Bone marrow (tissue), 2 donors: ENCODE measurements at regions not wholly inside any gene's neighbourhood (a gene's known extent, or its start where the extent isn't known, plus 50 kb on each side); places are given as distances from the start of the nearest gene placed in this dataset.

Source experiments
- DNase-seq, 2 donors: peaks; one replicate each; lab custom pipeline; 2025; lab: John Stamatoyannopoulos, UW

DNA sequence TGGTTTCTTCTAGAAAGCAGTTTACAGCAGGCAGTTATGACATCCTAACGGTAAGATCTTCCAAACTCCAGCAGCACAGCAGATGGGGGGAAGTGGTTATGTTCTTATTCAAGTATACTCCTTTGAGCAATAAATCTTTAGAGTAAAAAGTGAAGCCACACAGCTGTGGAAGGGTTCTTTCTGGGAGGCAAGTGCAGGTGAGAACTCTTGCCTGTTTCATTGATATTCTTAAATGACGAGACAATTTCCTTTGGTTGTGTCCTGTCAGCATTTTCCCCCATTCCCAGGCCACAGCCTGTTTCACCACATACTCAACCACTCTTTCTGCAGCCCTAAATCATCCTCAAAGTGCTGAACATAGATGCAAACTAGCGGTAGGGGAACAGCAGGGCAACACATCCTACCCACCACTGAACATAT, 207.3 kb upstream of the MTNR1B start:
- peak in 1 of 2 donors; percentile 51 for DNase-seq

DNA sequence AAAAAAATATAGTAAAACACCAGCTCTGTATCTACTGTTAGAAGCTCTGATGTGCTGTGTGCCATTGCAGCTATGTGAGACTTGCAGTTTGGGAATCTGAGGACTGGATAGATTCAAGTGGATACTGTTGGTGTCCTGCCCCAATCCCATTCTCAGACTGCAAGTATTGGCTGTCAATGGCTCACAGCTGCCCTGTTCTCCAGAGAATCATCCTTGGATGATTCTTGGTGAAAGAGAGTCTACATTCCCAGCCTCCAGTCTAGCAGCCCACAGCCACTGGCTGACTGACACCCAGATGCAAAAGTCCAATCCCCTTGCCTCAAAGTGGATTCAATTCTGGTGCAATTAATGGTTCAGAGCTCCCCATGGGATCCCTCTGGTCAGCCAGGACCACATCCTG, 206.1 kb upstream of the MTNR1B start:
- no peak for DNase-seq

DNA sequence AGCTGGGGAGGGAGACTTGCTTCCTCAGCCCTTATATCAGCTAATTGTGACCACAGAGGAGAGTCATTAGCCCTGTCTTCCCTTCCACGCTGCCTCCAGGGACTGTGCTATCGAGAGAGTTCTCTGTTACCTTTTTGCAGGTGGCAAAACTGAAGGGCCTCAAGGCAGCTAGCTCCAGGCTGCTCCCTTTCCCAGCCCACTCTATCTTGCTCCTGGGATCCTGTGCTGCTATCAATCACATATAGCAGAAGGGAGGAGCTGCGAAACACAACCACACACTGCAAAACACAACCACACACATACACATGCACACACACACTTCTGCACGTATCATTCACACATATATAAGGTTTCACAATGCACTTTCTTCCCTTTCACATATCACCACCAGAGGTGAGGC, 205.3 kb upstream of the MTNR1B start:
- DNase-seq, result no peak

DNA sequence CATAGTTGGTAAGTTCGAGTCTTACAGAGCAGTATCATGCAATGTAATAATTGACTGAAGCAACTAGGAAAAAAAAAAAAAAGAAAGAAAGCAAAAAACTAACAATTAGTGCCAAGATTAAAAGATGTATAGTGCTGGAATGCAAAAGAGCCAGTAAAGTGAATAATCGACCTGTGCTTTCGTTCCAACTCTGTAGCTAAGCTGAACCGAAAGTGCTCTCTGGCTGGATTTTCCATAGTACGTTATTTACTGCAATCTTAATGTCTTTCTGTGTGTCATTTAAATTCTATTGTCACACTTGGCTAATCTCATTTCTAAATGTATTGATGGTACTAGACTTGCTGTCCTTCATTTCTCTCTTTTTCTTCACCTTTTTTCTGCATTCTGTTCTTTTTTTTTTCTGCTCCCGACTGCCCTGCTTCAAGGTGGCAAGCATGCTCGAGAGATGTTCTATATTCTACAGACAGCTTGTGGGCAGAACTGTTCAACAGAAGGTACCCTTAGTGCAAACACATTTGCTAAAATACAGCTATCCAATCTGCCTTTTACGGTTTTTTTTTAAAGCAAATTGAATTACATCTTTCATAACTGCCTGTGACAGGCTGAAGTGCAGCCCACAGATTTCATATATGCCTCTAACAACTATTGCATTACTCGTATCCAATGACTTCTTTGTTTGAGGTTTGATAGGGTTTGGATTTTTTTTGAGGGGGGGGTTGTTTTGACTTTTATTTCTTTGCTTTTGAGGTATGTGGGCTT, 204.2 kb upstream of the MTNR1B start:
- DNase-seq, result no peak

DNA sequence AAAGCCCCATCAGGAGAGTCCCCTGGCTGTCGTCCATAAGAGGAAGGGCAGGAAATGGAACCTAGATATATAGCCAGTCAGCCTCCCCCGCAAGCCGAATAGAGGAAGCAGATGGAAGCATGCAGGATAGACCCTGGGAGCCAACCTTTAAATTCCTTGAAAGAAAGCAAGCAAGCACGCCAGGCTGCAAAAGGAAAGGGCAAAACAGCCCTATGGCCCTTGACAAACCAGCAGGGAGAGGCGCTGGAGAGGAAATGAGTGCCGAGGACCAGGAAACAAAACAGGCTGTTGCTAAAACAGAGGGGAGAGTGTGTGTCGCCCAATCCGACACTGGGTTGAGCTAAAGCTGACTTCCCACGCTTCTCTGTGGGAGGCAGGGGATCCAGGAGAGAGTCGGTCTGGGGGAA, 203.5 kb upstream of the MTNR1B start:
- peak in 1 of 2 donors; percentile 82 for DNase-seq

DNA sequence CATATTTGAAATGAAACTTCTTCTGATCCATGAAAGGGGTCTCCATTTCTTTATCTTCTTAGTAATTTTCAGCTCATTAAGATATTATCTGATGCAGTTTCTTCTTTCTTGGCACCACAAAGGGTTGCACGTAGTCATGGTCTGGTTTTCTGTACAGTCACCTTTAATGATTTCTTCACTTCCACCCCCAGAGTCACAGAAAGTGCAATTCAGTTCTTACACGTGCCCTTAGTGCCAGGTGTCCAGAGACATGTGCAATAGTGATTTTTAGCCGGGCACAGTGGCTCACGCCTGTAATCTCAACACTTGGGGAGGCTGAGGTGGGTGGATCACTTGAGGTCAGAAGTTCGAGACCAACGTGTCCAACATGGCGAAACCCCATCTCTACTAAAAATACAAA, 202.8 kb upstream of the MTNR1B start:
- DNase-seq, result peak in 1 of 2 donors; percentile 22

DNA sequence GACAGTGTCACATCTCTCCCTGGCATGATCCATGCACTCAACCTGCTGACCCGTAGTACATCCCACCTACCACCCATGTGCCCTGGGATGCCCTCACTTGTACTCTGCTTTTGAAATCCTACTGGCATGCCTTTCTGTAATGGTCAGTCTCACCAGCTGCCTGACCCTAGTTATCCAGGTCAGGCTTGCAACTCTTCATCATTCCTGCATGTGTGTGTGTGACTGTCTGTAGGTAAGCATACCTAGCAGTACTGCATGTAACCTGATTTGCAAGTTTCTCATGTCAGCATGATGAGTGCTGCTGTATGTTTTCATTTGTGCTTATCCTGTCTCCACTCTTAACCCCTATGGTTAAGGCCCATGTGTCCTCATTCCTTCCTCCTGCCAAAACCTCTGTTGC, 202.0 kb upstream of the MTNR1B start:
- DNase-seq, result no peak

DNA sequence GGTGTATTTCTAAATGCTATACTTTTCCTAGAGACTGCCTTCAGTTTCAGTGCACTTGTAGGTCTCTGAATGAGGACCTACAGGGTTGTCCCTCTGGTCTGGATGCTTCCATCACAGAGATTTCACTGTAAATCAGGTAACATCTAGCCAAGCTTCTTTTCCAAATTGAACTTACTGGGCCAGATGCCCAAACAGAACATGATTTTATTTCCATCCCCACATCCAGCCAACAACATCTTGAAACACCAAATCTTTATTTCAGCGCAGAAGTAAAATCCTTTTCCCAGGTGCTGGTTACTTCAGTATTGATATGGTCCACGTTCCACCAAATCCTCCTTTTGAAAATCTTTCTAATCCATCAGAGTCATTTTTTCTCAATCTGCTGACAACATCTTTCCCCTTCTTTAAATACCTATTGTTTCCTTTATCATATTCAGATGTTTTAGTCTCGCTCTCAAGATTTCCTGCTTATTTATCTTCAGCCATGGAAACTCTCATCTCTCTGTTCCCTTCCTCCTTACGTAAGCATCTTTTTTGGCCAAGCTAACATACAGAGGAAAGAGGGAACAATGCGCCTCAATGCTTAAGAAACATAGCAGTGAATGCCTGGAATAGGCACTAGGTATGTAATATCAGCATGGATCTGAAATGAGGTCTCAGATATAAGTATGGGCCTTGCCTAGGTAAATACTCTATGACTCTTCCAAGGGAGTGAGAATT, 201.2 kb upstream of the MTNR1B start:
- no peak for DNase-seq

DNA sequence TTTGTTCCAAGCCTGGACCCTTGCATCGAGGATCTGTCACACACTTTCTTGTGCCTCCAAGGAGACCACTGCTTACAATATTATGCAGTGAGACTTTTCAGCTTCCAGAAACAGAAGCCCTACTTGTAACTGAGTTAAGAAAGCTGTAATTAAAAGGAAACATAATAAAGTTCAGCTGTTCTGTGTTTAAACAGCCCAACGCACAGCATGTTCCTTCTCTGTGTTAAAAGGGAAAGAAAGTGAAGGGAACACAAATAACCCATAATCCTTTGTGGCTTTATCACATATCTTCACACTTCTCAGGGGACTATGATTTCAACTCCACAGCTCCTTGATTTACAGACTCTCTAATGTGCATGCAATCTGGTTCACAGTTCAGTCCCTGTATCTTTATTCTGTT, 200.3 kb upstream of the MTNR1B start:
- DNase-seq, result no peak

DNA sequence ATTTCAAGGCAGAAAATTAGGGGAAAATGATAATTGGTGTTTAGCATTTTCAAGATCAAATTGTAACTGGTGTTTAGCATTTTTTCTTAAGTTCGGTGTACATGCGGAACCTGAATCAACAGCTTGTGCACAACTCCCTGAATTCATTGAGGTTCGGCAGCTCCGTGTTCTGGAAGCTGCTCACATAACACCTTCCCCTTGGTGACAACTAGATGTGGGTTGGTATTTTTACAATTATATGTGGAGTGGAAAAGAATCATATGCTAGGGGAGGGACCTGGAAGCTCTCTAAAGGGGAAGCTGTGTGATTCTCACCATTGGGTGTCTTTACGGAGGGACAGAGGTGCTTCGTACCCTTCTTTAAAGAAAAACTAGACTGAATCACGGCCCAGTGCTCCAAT, 199.0 kb upstream of the MTNR1B start:
- DNase-seq, result no peak

DNA sequence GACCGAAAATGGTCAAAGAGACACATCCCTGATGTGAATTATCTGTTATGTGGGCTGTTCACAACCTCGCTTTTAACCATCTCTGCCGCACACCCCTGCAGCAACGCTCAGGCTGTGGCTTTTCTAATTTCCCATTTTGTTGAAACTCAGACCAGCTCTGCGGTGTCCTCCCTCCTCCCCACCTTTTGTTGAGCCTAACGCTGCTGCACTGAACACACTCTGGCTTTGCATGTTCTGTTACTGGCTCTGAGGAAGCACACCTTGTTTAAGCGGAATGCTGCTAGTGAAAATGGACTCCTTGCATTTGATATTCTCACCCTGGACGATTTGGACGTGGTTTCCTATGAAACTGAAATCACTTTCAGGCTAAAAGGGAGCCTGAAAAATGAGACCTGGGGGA, 198.5 kb upstream of the MTNR1B start:
- DNase-seq, result no peak

DNA sequence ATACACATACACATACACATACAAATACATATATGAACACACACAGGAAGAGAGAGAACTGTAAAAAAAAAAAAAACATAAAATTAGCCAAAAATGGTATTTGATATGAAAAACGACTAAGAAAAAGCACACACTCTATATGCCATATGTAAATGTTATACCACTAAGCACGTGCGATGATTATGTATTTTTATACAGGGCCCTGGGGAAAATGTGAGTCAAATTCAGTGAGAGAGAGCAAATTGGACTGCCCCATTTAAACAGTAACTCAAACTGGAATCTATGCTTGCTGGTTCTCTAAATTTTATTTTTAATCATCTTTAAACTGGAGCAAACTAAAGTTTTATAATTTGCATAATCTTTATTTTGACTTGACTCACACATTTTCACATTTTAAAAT, 197.8 kb upstream of the MTNR1B start:
- no peak for DNase-seq

DNA sequence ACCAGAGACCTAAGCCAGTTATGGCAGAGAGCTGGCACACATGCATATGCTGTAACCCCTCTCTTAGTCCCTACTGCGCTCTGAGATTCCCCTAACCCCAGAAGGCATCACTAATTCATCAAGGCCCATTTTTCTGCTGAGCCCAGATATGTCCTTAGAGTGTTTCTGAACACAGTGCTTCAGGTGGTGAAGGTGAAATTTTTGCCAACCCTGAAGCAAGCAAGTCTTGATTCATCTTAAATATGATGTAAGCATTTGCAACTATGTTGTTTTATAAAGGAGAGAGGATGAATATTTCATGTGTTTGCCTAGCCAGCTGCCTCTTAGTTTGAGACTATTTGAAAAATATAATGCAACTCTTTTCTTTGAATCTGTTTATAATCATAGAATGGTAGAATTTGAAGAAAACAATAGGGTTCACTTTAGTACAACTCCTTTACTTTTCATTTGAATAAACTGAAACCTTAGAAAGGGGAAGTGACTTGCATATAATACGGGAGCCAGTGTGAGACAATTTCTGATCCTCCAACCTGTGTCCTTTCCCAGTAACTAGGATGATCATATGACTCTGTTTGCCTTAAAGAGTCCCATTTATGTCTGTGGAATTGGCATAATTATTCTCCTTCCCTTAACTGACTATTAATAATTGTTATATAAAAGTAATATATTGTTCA, 194.3 kb upstream of the MTNR1B start:
- no peak for DNase-seq

DNA sequence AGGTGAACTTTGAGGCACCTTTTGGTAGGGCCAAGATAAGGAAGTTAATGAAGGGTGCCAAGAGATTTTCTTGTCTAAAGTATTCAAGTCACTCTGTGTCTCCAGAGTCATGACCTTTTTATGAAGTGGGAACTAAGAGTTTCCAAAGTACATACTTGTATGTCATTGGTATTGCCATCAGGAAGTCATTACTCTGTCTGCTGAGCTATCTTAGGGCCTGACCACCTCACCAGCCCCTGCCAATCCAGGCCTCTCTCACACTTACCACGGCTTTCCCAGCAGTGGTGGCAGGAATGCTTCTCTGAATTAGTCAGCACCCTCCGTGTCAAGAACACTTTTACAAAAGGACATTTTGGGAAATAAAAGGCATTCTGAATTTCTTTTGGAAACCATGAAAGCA, 192.8 kb upstream of the MTNR1B start:
- no peak for DNase-seq

DNA sequence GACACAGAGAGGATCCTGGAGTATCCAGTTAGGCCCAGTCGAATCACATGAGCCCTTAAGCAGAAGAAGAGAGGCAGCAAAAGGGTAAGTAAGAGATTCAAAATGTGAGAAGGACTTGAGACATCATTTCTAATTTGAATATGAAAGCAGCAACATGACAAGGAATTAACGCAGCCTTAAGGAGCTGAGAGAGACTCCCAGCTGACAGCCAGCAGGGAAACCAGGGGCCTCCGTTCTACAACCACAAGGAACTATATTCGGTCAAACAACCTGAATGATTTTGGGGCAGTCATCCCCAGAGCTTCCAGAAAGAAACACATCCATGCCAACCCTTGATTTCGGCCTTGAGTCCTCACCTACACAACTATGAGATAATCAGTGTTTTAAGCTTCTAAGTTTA, 189.7 kb upstream of the MTNR1B start:
- no peak for DNase-seq

DNA sequence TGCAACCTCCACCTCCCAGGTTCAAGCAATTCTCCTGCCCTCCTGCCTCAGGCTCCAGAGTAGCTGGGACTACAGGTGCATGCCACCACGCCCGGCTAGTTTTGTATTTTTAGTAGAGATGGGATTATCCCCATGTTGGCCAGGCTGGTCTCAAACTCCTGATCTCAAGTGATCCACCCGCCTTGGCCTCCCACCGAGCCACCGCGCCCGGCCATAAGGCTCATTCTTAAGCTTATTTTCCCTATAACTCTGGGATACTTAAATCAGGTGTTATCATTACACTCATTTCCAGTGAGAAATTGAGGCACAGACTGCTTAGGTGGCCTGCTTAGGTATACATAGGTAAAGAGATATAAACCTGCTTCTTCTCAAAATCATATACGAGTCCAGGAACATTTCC, 188.3 kb upstream of the MTNR1B start:
- no peak for DNase-seq

DNA sequence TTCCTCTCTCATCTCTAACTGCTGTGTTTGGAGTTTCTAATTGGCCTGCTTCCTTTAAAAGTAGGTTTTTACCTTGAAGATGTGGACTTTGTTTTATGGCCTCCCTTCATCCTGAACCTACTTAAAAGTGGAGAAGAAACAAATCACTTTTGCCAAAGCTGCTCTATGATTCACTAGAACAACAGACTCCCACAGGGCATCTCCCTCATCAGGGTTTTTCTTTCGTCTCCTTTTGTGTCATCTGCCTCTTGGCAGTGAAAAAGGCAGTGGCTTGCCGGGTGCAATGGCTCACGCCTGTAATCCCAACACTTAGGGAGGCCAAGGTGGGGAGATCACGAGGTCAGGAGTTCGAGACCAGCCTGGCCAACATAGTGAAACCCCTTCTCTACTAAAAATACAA, 186.6 kb upstream of the MTNR1B start:
- DNase-seq, result no peak

DNA sequence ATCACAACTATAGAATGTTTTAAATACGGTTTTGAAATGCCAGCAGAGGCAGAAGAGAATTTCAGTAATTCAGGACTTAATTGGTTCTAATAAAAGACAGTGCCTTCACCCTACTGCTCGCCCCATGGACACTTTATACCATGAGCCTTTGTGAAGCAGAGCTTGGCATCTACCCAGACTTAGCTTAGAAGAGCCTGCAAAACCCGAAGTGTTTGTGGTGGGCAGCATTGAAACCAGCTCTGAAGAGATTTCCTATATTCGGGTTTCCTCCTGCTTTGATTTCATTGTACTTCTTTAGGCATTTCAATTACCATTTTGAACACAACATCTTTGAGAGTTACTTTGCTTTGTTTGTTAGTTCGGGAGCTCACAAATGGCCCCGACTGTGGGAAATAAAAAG, 185.1 kb upstream of the MTNR1B start:
- no peak for DNase-seq

DNA sequence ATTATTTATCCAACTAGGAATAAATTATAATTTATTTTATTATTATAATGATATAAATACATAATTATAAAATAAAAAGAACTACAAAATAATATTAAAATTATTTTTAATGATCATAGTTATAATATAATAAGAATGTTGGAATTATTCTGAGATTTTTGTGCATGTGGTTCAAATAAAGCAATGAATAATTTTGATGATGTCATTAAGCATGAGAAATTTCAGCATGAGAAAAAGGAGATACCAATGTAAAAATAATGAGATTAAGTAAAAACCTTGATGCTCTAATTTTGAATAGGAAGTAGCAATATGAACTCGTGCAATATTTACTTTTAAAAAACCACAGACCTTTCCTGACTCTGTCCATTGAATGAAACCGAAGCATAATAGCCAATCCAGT, 181.8 kb upstream of the MTNR1B start:
- no peak for DNase-seq

DNA sequence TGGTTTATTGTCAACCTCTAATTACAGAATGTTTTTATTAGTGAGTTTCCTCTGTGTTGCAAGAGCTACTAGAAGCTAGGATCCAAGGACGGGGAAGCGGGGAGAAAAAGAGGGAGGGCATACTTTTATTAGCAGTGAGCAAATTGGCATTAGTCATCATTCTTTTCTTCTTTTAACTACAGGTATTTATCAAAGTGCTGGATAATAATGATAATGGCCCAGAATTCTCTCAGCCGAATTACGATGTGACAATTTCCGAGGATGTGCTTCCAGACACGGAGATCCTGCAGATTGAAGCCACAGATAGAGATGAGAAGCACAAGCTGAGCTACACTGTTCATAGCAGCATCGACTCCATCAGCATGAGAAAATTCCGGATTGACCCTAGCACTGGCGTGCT, 179.7 kb upstream of the MTNR1B start:
- no peak for DNase-seq

DNA sequence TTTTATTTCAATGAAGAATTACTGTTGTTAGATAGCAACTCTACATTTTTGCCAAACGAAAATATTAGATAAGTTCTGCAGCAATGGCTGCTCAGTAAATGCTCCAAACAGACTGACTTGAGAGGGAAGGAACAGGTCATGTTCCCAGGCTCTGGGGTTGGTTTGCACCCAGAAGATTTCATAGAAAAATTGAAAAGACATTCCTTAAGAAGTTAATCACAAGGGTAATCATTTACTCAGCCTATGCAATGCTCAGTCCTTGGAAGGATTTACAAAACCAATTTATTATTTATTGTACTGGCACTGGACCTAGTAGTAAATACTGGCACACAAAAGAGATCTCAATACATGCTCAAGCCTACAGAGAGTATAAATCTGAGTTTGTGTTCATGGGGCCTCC, 179.1 kb upstream of the MTNR1B start:
- DNase-seq, result no peak

DNA sequence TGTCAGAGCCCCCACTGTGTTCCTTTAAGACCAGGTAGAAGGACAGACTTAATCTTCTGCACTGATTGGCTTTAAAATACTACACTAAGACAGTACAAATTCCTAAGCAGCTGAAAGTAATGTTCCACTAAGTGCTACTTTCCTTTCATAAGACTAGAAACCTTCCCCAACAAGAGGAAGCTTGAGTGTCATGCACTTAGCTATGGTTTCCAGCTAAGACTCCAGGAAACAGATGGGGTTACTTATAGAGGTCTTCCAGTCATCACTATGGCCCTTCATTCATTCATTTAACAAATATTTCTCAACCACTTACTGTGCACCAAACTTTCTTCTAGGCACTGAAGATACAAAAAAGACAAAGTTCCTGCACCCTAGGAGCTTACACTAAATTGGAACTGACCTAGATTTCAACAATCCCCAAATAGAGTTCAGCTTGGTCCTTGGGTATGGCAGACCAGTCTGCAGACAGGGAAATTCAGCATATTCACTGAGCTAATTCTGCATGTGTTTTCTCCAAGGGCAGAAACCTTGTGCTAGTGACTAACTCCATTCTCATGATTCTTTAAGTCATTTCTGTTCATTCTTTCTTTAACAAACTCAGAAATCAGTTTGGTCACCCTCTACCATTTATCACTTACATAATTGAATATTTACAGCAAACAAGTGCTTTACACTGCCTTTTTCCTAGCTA, 178.4 kb upstream of the MTNR1B start:
- DNase-seq, result peak in 1 of 2 donors; percentile 60

DNA sequence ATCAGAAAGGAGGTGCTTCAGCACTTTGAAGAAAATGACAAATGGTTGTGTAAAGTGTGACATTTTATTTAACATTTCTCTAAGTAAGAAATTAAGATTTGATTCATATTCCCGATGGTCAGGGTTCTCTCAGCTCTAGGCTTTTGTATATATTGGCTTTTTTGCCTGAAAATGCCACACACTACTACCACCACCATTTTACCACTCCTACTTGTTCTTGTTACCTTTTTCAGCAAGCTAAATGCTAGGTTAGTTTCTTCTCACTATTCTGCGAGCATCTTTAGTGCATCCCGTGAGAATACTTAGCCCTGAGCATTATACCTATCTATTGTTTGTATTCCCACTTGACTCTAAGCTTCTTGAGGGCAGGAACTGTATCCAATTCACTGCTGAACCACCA, 177.6 kb upstream of the MTNR1B start:
- DNase-seq, result no peak
